HG02610 (cell line): ENCODE measurements at regions not wholly inside any gene's neighbourhood (a gene's known extent, or its start where the extent isn't known, plus 50 kb on each side); places are given as distances from the start of the nearest gene placed in this dataset.
A peak's percentile ranks its signal among the peaks of the same experiment; 100 is the strongest.

ENCODE experiments used
- ATAC-seq: cut with Tn5 transposase; IDR thresholded peaks from one replicate; pipeline ENCODE4 v1.9.1; 2021; ENCODE audit warnings: mild to moderate bottlenecking, moderate library complexity; ENCODE audit not compliant: unreplicated experiment

DNA sequence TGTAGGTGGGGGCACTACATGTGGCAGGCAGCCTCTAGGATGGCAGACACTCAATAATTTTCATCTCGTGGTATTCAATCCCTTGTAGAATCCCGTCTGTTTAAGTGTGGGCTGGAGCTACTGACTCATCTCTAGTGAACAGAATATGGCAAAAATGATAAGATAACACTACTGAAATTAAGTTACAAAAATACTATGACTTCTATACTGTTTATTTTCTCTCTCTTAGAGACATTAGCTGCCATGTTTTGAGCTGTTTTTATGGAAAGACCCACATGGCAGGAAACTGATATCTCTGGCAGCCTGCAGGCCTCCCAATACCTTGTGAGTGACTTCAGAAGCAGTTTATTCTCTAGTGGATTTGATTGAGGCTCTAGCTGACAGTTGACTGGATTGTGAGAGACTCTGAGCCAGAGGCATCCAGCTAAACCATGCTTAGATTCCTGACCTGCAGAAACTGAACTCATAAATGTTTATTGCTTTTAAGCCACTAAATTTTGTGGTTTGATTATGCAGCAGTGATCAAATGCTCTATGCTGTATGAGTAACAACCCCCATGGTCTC, 298.8 kb upstream of the CTSO start:
- no peak for ATAC-seq

DNA sequence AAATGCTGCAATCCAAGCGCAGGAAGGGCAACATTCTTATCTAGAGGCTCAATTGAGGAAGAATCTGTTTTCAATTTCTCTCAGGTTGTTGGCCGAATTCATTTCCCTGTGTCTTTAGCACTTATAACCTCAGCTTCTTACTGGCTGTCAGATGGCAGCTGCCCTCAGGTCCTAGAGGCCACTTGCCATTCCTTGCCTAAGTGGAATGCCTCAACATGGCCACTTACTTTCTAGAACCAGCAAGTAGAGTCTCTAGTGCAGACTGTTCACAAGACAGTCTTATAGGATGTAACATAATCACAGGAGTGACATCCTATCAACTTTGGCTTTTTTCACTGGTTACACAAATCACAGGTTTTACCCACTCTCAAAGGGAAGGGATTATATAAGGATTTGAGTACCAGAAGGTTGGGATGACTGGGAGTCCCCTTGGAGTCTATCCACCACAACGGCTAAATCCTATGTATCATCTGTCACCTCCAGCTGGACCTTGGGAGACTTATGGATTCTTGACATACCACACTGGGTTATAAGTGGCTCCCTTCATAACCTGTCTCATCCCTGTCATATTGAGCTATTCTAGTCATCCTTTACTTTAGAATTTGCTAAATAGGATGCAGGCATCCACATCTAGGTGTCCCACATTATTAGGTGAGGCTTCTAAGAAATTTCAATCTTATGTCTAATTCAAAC, 297.9 kb upstream of the CTSO start:
- ATAC-seq: no peak

DNA sequence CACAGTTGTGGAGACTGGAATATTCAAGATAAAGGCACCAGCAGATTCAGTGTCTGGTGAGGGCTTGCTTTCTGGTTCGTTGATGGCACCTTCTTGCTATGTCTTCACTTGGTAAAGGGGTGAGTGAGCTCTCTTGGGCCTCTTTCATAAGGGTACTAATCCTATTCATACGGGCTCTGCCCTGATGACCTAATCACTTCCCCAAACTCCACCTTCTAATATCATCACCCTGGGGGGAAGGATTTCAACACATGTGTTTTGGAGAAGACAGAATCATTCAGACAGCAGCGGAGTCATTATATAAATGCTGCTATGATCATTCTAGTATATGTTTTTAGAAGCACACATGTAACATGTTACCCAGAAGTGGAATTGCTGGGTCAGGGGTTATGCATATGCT, 295.3 kb upstream of the CTSO start:
- no peak for ATAC-seq

DNA sequence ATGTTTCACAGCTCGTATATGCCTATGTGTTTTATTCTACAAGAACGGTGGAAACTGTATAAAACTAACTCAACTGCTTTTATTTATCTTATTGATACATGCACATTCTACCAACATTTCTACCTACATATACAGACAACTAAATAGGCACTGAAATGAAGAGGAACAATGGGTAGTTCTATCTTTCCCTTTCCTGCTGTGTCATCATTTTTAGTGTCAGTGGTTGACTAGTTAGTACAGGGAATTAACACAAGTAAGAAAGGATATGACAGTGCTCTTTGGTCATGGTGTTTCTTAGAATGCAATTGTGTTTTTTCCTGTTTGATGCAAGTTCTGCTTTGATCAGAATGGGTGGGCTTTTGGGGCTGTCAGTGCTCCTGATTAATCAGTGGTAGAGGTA, 293.8 kb upstream of the CTSO start:
- no peak for ATAC-seq

DNA sequence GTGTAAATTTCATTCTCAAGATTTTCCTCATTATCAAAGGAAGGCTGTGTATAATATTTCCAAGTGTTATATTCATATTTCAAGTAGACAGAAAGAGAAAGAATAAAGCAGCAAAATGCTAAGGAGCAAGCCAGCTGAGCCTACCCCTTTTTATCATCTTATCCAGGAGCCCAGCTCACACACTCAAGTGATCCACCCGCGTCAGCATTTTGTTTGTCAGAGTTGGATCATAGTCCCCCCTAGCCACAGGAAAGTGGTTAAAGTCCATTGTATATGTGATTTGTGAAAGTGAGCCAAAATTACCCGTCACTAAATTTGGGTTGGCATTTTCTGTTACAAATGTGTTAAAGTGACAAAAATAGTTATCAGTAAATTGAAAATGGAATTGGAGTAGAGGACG, 289.3 kb upstream of the CTSO start:
- no peak for ATAC-seq

DNA sequence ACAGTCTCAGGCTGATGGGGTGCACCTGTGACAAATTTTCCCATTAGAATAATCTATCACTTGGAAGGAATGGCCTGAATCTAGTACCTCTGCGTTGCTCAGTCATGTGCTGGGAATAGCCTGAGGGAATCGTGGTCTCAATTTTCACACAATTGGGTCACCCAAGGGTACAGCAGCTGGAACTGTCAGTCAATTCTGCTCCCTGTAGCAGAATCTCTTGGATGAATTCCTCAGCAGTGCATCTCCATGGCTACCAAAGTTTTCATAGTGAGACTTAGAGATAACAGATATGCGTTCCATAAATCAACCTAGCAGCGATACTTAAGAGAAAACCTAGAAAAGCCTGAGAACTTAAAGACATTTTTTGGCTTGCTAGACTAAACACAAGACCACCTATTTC, 288.7 kb upstream of the CTSO start:
- no peak for ATAC-seq

DNA sequence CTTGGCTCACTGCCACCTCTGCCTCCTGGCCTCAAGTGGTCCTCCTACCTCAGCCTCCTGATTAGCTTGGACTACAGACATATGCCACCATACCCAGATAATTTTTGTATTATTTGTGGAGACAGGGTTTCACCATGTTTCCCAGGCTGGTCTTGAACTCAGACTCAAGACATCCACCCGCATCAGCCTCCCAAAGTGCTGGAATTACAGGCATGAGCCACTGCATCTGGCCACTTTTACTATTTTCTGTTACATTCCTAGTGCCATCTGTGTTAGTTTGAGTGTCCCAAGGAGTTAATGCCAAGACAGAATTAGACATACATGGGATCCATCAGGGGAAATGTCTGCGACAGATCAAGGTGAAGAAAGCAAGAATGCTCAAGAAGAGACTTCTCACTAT, 288.2 kb upstream of the CTSO start:
- ATAC-seq: no peak

DNA sequence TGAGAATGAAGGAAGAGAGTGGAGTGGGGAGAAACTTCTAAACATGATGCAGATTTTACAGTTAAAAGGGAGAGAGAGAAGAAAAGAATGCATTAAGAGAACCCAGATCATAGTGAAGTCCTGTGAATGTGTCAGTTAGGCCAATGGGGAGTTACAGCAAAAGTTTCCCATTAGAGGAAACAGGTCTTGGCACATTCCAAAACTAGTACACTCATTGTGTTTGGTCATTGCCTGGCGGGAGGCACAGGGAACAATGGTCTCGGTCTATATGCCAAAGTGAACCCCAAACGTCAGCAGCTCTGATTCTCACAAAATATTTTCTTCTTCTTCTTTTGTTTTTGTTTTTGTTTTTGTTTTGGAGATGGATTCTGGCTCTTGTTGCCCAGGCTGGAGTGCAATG, 284.5 kb upstream of the CTSO start:
- ATAC-seq: no peak

DNA sequence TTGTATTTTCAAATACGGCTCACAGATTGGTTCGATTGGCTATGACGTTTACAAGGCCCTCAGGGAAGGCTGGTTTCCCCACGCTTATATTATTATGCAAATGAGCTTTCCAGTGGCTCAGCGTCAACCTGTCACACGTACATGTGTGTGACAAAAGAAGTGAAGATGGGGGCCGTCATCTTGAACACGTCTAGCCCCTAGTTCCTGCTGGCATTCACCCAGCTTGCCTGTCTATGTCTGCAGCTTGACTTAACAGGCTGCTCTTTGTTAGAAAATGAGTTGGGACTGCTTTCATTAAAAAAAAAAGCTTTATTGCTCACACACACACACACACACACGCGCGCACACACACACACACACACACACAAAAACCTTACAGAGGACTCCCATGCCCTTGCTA, 283.6 kb upstream of the CTSO start:
- ATAC-seq: no peak

DNA sequence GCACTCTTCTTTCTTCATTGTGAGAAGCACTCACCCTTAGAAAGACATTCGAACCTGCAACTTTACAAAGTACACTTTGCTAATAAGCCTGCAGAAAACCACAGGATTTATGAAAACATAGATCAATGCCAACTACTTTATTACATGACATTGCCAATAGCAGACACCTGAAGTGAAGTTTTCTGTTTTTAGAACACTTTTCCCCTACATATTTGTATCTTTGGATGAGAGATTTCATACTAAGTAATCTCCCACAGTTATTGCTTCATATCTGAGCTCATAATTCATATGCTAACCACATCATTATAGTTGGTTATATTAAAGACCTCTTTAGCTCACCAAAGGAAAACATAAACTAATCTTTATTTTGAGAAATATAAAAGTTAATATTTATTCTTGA, 276.5 kb upstream of the CTSO start:
- ATAC-seq: no peak

DNA sequence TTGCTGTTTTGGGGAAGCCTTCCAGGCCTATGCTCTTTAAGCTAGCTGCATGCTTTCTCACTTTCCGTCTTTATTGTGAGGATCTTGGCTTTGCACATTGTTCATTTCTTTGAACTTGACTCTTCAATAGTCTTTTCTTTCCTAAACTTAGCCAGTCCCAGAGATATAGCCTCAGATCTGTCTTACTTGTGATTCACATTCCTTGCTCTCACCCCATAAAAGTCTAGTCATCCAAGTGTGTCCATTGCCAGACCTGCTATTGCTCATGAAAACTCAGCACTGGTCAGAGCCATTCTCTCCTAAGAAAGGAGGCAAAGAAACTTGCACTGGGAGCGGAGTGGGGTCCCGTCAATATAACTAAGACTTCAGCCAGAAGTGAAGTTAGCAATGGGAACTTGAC, 275.0 kb upstream of the CTSO start:
- no peak for ATAC-seq

DNA sequence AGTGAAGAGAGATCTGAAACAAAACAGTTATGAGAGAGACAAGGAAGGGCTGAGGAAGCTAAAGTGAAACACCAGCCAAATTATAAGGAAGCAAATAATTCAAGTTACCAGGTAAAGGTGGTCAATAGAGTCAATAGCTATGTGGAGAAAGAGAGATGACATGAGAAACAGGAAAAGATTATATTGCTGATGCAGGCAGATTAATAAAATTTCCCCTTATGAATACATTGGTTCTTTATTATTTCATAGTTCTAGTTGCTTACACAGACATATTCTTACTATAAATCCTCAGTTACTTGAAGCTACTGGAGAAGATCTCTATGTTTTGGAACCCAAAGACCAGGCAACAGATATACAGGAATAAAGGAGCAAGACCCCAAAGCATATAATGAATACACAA, 273.7 kb upstream of the CTSO start:
- no peak for ATAC-seq

DNA sequence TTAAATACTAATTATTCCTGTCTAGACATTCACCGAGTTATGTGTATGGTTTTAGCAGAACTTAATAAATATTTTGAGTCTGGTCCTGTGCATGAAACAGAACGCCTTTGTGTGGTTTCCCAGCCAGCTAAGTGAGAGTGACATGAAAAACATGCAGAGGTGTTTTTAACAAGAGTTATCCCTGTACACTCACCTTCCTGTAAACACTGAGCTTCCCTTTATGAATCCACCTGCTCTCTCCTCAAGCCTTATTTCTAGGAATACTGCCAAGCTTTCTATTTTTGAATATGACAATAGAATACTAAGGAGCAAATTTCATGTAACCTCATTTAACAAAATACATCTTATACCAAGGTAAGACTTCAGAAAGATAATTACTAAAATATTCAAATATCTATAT, 270.3 kb upstream of the CTSO start:
- ATAC-seq: no peak

DNA sequence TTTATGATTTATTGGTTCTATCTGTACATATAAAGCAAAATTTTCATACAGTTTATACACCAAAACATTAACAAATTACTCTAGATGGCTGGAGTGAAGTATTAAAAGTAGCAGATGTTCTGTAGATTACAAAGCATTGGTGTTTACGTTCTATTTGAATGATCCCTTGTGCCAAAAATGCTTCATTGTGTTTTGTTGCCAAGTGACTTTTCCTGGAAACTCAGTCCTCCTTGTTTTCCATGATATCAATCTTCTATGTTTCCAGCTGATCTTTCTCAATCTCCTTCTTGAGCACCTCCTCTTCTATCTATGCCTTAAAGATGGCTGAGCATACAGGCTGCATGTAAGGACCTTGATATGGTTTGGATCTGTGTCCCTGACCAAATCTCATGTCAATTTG, 263.6 kb upstream of the CTSO start:
- no peak for ATAC-seq

DNA sequence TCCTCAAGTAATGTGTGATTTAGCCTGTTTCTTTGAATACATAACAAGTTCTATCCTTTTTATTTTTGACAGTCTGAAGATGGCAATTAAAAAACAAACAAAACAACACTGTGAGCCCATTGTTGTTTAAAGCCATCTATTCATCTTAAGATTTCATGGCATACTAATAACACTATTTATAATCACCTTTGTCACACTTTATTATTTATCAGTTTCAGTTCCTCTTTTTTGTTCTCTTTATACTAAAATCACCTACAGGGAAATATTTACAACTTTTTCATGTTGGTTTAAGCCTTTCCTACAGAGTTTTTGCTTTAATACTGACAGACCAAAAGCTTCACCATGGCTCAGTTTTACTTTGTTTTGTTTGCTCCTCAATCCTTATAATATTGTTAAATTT, 247.4 kb upstream of the CTSO start:
- peak; percentile 95 for ATAC-seq

DNA sequence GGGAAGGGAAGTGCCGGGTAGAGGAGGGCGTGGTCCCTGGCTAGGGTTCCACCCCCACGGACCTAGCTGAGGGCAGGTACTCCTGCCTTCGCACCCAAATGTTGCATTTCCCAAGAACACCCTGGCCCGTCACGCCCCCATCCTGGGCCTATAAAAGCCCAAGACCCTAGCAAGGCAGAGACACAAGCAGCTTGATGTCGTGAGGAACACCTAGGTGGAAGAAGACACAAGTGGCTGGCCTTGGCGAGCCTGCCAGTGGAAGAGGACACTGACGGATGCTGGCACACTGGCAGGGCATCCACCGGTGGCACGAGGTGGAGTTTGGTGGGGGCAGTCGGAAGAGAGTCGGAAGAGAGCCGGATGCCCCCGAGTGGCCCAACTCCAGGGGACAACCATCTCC, 244.8 kb upstream of the CTSO start:
- ATAC-seq: no peak

DNA sequence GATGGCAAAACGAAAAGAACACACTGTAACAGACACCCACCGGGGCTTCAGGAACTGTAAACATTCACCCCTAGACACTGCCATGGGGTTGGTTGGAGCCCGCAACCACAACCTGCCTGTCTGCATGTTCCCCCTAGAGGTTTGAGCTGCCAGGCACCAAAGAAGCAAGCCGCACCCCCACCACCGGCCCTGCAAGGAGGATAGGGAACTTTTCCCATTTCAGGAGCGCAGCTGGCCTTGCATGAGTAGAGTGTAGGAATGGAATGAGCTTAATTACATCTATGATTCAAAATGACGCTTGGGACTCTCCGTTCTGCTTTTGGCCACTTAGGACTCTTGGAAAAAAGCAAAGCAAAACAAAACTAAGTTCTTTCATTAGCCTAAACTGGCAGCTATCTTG, 243.6 kb upstream of the CTSO start:
- peak; percentile 18 for ATAC-seq

DNA sequence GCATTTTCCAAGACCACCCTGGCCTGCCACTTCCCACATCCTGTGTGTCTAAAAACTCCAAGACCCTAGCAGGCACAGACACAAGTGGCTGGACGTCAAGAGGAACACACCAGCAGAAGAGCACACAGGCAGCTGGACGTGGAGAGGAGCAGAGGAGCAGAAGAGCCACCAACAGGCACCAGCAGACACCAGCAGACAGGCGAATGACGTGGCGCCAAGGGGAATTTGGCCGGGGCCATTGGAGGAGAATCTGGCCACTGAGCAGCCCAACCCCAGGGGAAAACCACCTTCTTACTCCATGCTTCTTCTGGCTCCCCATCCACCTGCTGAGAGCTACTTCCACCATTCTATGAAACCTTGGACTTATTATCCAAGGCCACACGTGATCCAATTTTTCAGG, 243.1 kb upstream of the CTSO start:
- no peak for ATAC-seq

DNA sequence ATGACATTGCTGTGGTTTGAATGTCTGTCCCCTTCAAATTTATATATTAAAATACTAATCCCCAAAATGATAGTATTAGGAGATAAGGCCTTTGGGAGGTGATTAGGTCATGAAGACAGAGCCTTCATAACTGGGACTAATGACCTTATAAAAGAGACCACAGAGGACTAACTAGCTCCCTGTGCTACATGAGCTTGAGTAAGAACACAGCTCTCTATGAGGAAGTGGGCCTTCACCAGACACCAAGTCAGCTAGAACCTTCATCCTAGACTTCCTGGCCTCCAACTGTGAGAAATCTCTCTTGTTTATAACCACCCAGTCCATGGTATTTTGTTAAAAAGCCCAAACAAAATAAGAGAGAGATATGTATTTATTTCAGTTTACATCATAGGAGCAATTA, 242.2 kb upstream of the CTSO start:
- peak; percentile 98 for ATAC-seq

DNA sequence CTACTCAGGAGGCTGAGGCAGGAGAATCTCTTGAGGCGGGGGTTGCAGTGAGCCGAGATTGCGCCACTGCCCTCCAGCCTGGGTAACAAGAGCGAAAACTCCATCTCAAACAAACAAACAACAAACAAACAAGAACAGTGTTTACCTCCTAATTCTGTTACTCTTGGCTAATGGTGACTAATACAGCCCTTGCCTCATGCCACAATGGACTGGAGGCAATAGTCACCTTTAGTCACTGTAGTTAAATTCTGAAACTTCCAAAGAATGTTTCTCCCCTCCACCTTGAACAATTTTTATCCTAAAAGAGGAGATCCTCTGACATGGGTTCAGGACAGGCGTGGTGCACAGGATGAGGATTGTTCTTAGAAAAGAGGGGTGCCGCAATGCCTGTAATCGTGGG, 241.2 kb upstream of the CTSO start:
- no peak for ATAC-seq

DNA sequence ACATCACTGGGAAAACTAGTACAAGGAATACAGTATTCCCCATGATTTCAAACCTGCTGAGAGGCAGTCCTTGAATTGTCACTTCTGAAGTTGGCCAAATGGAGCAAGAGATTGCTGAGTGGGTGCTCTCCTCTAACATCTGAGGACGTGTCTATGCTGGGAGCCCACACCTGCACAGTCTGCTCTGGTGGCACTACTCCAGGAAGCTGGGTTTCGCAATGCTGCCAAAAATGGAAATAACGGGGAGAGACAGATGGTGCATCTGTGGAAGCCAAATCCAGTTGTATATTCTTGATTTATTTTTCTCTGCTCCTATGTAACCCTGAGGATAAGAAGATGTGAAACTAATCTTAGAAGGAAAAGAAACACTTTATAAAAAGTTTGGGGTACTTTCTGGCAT, 240.1 kb upstream of the CTSO start:
- ATAC-seq: no peak

DNA sequence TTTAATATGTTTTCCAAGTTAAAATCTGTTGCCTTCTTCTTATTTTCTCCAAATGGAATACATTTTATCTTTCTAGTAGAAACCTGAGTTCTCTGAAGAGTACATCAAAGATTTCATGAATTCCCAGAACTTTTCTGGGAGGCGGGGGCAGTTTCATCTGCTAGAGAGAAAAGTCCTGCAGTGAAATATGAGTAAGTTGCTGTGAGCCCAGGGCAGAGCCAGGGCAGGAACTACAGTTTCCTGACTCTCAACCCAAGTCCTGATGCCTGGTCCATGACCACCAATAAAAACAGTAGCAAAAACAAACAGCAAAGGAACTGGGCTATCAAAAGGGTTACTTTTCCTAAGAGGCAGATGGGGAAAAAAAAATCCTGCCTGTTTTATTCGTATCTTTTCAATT, 239.4 kb upstream of the CTSO start:
- no peak for ATAC-seq

DNA sequence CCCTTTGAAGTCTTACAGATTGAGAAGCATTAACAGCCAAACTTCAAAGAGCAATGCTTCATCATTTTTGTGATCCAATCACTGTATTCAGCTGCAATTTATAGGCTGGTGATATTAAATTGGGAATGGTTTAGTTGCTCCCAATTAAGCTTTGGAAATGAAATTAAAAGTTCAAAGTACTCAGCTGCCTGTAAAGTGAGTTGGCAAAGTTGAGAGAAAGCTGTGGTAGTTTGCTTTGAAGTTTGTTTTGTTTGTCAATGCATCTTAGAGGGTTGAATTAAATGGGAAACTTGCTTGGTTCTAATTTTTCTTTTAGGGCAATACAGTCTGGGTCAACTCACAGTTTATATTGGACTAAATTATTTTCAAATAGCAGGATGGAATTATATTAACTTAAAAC, 238.4 kb upstream of the CTSO start:
- ATAC-seq: no peak
